Bronchial epithelial cell (primary cell): ENCODE measurements at regions not wholly inside any gene's neighbourhood (a gene's known extent, or its start where the extent isn't known, plus 50 kb on each side); places are given as distances from the start of the nearest gene placed in this dataset.
A peak's percentile ranks its signal among the peaks of the same experiment; 100 is the strongest.

Experiments used
- DNase-seq: peaks from one replicate; pipeline ENCODE4 v3.0.0-alpha.2; 2010; ENCODE audit warnings: low read depth
- FAIRE-seq: peaks from 2 replicates; lab custom pipeline; 2011; peaks lifted over from hg19 to GRCh38; lab: Jason Lieb, UNC
- H3K27me3 ChIP-seq: 2 replicates; pipeline ENCODE4 v1.5.1; 2011; ENCODE audit warnings: low read length; ENCODE audit not compliant: control insufficient read depth, insufficient read depth
- H3K36me3 ChIP-seq: 2 replicates; pipeline ENCODE4 v1.5.1; 2011; ENCODE audit warnings: low read length; ENCODE audit not compliant: control insufficient read depth, insufficient read depth
- H3K4me3 ChIP-seq: 2 replicates; pipeline ENCODE4 v1.5.1; 2011; ENCODE audit warnings: mild to moderate bottlenecking, low read depth, low read length, control low read depth
- TF ChIP-seq, protein P1 (sequence below): IDR thresholded peaks from 2 replicates; pipeline ENCODE4 v1.5.1; 2011; ENCODE audit warnings: mild to moderate bottlenecking, moderate library complexity, low read length, control low read depth, inconsistent platforms; ENCODE audit not compliant: insufficient read depth, severe bottlenecking

GRCh38 chr5:61596265-61596664, 264.2 kb downstream of the ZSWIM6 start:
- no peak overlapping the region for H3K4me3 ChIP-seq
- TF ChIP-seq, protein P1, sequence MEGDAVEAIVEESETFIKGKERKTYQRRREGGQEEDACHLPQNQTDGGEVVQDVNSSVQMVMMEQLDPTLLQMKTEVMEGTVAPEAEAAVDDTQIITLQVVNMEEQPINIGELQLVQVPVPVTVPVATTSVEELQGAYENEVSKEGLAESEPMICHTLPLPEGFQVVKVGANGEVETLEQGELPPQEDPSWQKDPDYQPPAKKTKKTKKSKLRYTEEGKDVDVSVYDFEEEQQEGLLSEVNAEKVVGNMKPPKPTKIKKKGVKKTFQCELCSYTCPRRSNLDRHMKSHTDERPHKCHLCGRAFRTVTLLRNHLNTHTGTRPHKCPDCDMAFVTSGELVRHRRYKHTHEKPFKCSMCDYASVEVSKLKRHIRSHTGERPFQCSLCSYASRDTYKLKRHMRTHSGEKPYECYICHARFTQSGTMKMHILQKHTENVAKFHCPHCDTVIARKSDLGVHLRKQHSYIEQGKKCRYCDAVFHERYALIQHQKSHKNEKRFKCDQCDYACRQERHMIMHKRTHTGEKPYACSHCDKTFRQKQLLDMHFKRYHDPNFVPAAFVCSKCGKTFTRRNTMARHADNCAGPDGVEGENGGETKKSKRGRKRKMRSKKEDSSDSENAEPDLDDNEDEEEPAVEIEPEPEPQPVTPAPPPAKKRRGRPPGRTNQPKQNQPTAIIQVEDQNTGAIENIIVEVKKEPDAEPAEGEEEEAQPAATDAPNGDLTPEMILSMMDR, result no peak
- FAIRE-seq, result no peak
- no peak for DNase-seq
- peaks cover 1% of the 10 kb centered on the region for H3K27me3 ChIP-seq
- H3K36me3 ChIP-seq, result no peaks in the 10 kb centered on the region

DNA sequence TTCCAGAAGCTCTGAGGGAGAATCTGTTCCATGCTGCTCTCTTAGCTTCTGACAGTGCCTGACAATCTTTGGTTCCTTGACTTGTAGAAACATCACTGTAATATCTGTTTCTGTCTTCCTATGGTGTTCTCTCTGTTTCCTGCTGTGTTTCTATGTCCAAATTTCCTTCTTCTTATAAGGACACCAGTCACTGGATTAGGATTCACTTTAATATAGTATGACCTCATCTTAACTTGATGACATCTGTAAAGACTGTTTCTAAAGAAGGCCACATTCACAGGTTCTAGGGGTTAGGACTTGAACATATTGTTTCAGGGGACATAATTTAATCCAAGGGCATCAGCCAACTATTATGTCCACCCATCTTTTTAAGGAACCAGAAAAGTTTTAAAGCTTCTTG, 265.6 kb downstream of the ZSWIM6 start:
- Histone ChIP-seq H3K36me3 (no peaks in the 10 kb centered on the region), H3K27me3 (peaks cover 1% of the 10 kb centered on the region), H3K4me3 (no peak overlapping the region)
- DNase-seq, result no peak
- no peak for FAIRE-seq
- TF ChIP-seq, protein P1, result no peak

GRCh38 chr5:61598126-61598525, 266.1 kb downstream of the ZSWIM6 start:
- DNase-seq (no peak), FAIRE-seq (peak; percentile 73)
- Histone ChIP-seq H3K36me3 (no peaks in the 10 kb centered on the region), H3K4me3 (no peak overlapping the region), H3K27me3 (peaks cover 1% of the 10 kb centered on the region)
- TF ChIP-seq, protein P1, result no peak

GRCh38 chr5:61599370-61600122, 267.5 kb downstream of the ZSWIM6 start:
- no peak for FAIRE-seq

DNA sequence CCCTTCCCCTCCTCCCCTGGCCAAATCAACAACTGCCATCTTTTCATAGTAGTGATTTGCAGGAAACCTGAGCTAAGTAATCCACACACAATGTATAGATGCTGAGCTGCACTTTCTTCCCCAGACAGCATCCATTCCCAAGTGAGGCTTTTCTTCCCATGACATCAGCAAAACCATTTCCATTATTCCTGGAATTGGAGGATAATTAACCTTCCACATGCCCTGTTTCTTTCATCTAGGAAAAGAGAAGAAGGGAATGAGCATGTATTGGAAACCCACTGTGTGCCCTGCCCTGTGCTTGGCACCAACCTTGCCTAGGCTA, 268.0 kb downstream of the ZSWIM6 start:
- no peak overlapping the region for H3K4me3 ChIP-seq
- TF ChIP-seq, protein P1, result no peak
- no peaks in the 10 kb centered on the region for H3K27me3 ChIP-seq
- FAIRE-seq (peak; percentile 23), DNase-seq (no peak)
- no peaks in the 10 kb centered on the region for H3K36me3 ChIP-seq

More at GRCh38 chr5:61599370-61600122, 267.5 kb downstream of the ZSWIM6 start:
- DNase-seq, result peak; percentile 51
- Histone ChIP-seq H3K27me3 (no peaks in the 10 kb centered on the region), H3K36me3 (no peaks in the 10 kb centered on the region), H3K4me3 (no peak overlapping the region)
- TF ChIP-seq, protein P1, result no peak

- Histone ChIP-seq H3K27me3 (no peaks in the 10 kb centered on the region), H3K36me3 (no peaks in the 10 kb centered on the region), H3K4me3 (no peak overlapping the region)
- FAIRE-seq (no peak), DNase-seq (no peak)
- TF ChIP-seq, protein P1, result no peak
These were observed 269.0 kb downstream of the ZSWIM6 start for GRCh38 chr5:61600945-61601511.
